Osteocyte (in vitro differentiated cells): ENCODE measurements at regions not wholly inside any gene's neighbourhood (a gene's known extent, or its start where the extent isn't known, plus 50 kb on each side); places are given as distances from the start of the nearest gene placed in this dataset.

Experiments
- DNase-seq: peaks from one replicate; pipeline ENCODE4 v3.0.0; 2021; ENCODE audit warnings: mixed read lengths; ENCODE audit not compliant: unreplicated experiment; ENCODE audit errors: extremely low spot score
- H3K27ac Mint-ChIP-seq: one replicate; pipeline ENCODE4 v1.8.0; 2021; ENCODE audit warnings: mild to moderate bottlenecking, mixed read lengths; ENCODE audit not compliant: unreplicated experiment
- H3K27me3 Mint-ChIP-seq: one replicate; pipeline ENCODE4 v1.8.0; 2021; ENCODE audit warnings: mixed read lengths; ENCODE audit not compliant: unreplicated experiment
- H3K36me3 Mint-ChIP-seq: one replicate; pipeline ENCODE4 v1.8.0; 2021; ENCODE audit warnings: mixed read lengths; ENCODE audit not compliant: unreplicated experiment
- H3K4me1 Mint-ChIP-seq: one replicate; pipeline ENCODE4 v1.8.0; 2021; ENCODE audit warnings: mixed read lengths; ENCODE audit not compliant: unreplicated experiment
- H3K4me3 Mint-ChIP-seq: one replicate; pipeline ENCODE4 v1.8.0; 2021; ENCODE audit warnings: mild to moderate bottlenecking, moderate library complexity, mixed read lengths; ENCODE audit not compliant: unreplicated experiment
- H3K9me3 Mint-ChIP-seq: one replicate; pipeline ENCODE4 v1.8.0; 2021; ENCODE audit warnings: mixed read lengths; ENCODE audit not compliant: unreplicated experiment
- TF ChIP-seq, protein P1 (sequence below): fragments of 200-600 bp; sonication (generic); IDR thresholded peaks from 2 replicates; pipeline ENCODE4 v1.5.0; 2021; ENCODE audit warnings: antibody characterized with exemption, mild to moderate bottlenecking, moderate library complexity

DNA sequence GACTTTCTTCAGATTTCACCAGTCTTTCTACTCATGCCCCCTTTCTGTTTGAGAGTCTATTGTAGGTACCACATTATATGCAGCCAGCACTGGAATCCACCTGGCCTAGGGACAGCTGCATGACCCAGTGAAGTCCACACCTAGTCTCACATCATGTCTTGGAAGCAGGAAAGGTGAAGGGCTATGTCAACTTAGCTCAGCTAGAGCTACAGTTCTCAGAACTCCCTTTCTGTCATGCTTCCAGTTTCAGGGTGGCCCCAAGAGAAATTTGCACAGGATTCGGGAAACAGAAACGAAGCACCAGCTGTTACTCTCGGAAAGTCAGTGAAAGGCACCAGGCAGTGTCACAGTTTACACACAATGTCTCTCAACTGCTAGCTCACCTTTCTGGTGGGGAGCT lies 51.6 kb upstream of the NLRP1 start:
- Mint-ChIP-seq H3K36me3 (no peaks in the 10 kb centered on the region), H3K27ac (no peak overlapping the region), H3K27me3 (peaks cover 3% of the 10 kb centered on the region), H3K4me3 (no peak overlapping the region), H3K4me1 (no peaks in the 10 kb centered on the region), H3K9me3 (no peaks in the 10 kb centered on the region)
- TF ChIP-seq, protein P1, sequence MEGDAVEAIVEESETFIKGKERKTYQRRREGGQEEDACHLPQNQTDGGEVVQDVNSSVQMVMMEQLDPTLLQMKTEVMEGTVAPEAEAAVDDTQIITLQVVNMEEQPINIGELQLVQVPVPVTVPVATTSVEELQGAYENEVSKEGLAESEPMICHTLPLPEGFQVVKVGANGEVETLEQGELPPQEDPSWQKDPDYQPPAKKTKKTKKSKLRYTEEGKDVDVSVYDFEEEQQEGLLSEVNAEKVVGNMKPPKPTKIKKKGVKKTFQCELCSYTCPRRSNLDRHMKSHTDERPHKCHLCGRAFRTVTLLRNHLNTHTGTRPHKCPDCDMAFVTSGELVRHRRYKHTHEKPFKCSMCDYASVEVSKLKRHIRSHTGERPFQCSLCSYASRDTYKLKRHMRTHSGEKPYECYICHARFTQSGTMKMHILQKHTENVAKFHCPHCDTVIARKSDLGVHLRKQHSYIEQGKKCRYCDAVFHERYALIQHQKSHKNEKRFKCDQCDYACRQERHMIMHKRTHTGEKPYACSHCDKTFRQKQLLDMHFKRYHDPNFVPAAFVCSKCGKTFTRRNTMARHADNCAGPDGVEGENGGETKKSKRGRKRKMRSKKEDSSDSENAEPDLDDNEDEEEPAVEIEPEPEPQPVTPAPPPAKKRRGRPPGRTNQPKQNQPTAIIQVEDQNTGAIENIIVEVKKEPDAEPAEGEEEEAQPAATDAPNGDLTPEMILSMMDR: no peak
- no peak for DNase-seq

GRCh38 chr17:5638596-5638995 lies 54.3 kb upstream of the NLRP1 start:
- H3K4me1 Mint-ChIP-seq: no peaks in the 10 kb centered on the region
- H3K9me3 Mint-ChIP-seq: no peaks in the 10 kb centered on the region
- TF ChIP-seq, protein P1: no peak
- H3K4me3 Mint-ChIP-seq: no peak overlapping the region
- H3K27me3 Mint-ChIP-seq: peaks cover 3% of the 10 kb centered on the region
- DNase-seq: no peak
- no peaks in the 10 kb centered on the region for H3K36me3 Mint-ChIP-seq
- H3K27ac Mint-ChIP-seq: no peak overlapping the region

GRCh38 chr17:5640726-5641125 lies 56.4 kb upstream of the NLRP1 start:
- no peak for DNase-seq
- no peaks in the 10 kb centered on the region for H3K9me3 Mint-ChIP-seq
- H3K4me1 Mint-ChIP-seq: no peaks in the 10 kb centered on the region
- TF ChIP-seq, protein P1: no peak
- no peaks in the 10 kb centered on the region for H3K36me3 Mint-ChIP-seq
- peaks cover 3% of the 10 kb centered on the region for H3K27me3 Mint-ChIP-seq
- H3K4me3 Mint-ChIP-seq: no peak overlapping the region
- no peak overlapping the region for H3K27ac Mint-ChIP-seq

DNA sequence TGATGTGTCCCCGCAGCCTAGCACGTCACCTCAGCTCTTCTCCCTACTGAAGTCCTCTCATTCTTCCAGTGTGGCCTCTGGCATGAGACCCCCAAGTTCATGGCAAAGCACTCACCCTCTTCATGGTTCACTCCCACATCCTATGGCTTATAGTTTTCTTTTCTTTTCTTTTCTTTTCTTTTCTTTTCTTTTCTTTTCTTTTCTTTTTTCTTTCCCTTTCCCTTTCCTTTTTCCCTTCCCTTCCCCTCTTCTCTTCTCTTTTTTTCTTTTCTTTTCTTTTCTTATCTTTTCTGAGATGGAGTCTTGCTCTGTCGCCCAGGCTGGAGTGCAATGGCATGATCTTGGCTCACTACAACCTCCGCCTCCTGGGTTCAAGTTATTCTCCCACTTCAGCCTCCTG lies 58.4 kb upstream of the NLRP1 start:
- Mint-ChIP-seq H3K4me3 (no peak overlapping the region), H3K27me3 (peaks cover 11% of the 10 kb centered on the region), H3K4me1 (no peaks in the 10 kb centered on the region), H3K36me3 (no peaks in the 10 kb centered on the region), H3K27ac (no peak overlapping the region), H3K9me3 (no peaks in the 10 kb centered on the region)
- TF ChIP-seq, protein P1: no peak
- no peak for DNase-seq

DNA sequence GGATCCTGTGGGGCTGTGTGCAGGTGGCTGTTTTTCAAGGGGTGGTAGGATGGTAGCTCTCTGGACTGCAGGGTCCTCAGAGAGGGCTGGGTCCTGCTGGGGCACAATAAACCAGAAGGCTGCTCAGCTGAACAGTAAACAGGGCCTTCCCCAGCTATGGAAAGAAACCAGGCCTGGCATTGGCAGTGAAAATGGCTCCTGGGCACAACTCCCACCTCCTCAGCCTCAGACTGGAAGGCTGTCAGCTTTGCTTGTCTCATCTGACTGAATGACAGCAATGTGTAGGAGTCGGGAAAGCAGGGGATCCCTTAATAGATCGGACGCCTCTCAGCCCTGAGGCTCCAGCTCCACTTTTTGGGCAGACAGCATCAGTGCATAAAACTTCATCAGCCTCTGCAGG lies 59.8 kb upstream of the NLRP1 start:
- TF ChIP-seq, protein P1: no peak
- Mint-ChIP-seq H3K36me3 (no peaks in the 10 kb centered on the region), H3K4me3 (no peak overlapping the region), H3K9me3 (no peaks in the 10 kb centered on the region), H3K27me3 (peaks cover 11% of the 10 kb centered on the region), H3K27ac (no peak overlapping the region), H3K4me1 (no peaks in the 10 kb centered on the region)
- no peak for DNase-seq
